ENCODE measurements at regions not wholly inside any gene's neighbourhood (a gene's known extent, or its start where the extent isn't known, plus 50 kb on each side); places are given as distances from the start of the nearest gene placed in this dataset.

DNA sequence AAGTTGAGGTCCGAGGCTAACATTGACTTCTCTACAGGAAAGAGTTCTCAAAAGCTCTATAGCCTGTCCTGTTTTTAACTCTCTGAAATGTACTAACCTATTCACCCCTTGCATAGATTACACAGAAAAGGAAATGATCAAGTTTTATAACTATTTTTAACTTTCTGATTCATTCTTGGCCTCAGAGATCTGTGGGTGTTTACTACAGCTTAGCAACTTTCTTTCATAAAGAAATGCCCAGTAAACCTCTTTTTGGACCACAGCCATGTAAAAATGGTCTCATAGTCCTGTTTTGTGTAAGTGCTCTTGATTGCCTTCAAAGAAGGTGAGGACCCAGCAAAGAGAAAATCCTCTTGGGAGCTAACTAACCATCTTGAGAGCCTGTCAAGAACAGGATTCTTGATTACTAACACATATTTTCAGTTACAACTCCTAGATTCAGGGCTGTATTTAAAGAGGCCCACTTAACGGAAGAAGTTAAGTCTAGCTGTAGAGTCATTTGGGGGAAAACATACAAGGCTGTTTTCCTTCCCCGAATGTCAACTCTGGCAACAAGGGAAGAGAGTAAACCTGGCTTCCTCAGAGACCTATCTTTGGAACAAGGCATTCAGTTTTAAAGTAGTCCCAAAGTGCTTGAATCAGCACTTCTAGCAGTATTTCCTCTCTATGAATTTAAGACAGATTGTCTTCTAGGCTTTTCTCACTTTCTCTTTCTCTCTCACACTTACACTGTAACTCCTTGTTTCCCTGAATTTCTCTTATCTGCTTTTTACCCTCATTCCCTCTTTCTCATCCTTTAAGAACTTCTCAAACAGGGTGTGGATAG lies 78.2 kb downstream of the IL21 start:
- DNase-seq (no peak), ATAC-seq (no peak)
- TF ChIP-seq, protein P1, sequence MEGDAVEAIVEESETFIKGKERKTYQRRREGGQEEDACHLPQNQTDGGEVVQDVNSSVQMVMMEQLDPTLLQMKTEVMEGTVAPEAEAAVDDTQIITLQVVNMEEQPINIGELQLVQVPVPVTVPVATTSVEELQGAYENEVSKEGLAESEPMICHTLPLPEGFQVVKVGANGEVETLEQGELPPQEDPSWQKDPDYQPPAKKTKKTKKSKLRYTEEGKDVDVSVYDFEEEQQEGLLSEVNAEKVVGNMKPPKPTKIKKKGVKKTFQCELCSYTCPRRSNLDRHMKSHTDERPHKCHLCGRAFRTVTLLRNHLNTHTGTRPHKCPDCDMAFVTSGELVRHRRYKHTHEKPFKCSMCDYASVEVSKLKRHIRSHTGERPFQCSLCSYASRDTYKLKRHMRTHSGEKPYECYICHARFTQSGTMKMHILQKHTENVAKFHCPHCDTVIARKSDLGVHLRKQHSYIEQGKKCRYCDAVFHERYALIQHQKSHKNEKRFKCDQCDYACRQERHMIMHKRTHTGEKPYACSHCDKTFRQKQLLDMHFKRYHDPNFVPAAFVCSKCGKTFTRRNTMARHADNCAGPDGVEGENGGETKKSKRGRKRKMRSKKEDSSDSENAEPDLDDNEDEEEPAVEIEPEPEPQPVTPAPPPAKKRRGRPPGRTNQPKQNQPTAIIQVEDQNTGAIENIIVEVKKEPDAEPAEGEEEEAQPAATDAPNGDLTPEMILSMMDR (IDR thresholded peaks at IDR 0.05): no peak
- Histone ChIP-seq H3K27ac (no peak overlapping the region), H3K4me3 (no peak overlapping the region), H3K9me3 (no peaks in the 10 kb centered on the region), H3K27me3 (no peaks in the 10 kb centered on the region), H3K4me1 (no peaks in the 10 kb centered on the region), H3K36me3 (no peaks in the 10 kb centered on the region)
- intact Hi-C loops (cut with DNase I): no loop called here

DNA sequence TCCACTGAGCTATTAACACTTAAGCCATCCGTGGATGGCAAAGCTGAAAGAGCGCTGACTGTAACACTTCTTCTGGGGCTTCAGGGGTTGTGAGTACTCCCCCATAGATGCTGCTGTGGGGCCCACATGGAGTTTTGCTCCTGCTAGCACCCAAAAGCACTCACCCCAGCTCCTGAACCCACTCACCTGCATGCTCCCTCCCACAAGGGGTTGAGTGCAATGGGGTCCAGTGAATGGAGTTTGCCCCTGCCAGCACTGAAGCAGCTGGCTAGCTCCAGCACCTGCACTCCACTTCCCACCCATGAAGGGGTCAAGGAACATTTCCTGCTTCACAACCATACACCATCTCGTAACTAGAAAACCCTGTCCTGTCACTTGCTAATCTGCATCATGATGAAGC lies 78.9 kb downstream of the IL21 start:
- Histone ChIP-seq H3K9me3 (no peaks in the 10 kb centered on the region), H3K27me3 (no peaks in the 10 kb centered on the region), H3K27ac (no peak overlapping the region), H3K4me3 (no peak overlapping the region), H3K36me3 (no peaks in the 10 kb centered on the region), H3K4me1 (no peaks in the 10 kb centered on the region)
- DNase-seq (no peak), ATAC-seq (no peak)
- intact Hi-C loops (cut with DNase I): no loop called here
- TF ChIP-seq, protein P1 (IDR thresholded peaks at IDR 0.05): no peak

DNA sequence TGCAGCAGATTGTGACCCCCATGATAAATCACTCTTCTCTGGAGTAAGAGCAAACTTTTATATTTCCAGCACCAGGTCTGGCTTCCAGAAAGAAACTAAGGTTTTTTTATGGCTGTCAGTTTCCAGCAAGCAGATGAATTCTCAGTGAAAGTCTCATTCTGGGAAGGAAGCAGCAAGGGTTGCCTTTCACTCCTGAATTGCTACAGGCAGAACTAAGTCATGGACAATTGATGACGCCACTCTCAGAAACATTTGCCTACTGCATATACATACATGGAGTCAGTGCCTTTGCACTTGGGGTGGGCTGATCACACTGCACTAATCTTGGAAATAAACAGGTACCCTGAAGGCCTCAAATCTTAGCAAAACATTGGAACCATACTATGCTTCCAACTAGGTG lies 80.0 kb downstream of the IL21 start:
- intact Hi-C loops (cut with DNase I): no loop called here
- Histone ChIP-seq H3K4me3 (no peak overlapping the region), H3K27me3 (no peaks in the 10 kb centered on the region), H3K9me3 (no peaks in the 10 kb centered on the region), H3K36me3 (no peaks in the 10 kb centered on the region), H3K4me1 (no peaks in the 10 kb centered on the region), H3K27ac (no peak overlapping the region)
- no peak for ATAC-seq
- DNase-seq: no peak
- TF ChIP-seq, protein P1 (IDR thresholded peaks at IDR 0.05): no peak

DNA sequence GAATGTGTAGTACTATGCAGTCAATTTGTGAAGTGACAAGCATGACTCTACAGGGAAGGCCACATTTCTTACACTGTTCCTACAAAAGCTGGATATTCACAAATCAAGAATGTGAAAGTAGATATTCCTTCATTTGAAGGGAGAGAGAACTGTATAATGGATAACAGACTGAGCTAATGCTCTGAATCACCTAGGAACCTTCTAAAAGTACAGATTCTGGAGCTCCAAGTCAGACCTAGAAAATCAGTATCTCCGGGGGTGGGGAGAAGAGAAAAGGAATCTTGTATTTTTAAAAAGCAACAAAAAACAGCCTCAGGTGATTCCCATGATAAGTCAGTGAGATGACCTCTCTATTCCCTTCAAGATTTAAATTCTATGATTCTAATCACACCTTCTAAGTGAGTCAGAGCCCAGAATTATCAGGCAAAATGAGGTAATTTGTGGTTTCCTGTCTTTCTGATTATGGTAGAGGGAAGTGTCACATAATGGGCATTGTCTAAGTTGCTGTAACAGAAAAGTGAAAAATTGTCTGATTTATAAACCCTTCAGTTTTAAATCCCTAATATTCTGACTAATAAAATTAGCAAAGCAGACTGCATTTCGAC lies 80.9 kb downstream of the IL21 start:
- intact Hi-C loops (cut with DNase I): no loop called here
- ATAC-seq: no peak
- Histone ChIP-seq H3K4me3 (no peak overlapping the region), H3K27ac (no peak overlapping the region), H3K36me3 (no peaks in the 10 kb centered on the region), H3K9me3 (no peaks in the 10 kb centered on the region), H3K4me1 (no peaks in the 10 kb centered on the region), H3K27me3 (no peaks in the 10 kb centered on the region)
- DNase-seq: no peak
- TF ChIP-seq, protein P1 (IDR thresholded peaks at IDR 0.05): no peak

DNA sequence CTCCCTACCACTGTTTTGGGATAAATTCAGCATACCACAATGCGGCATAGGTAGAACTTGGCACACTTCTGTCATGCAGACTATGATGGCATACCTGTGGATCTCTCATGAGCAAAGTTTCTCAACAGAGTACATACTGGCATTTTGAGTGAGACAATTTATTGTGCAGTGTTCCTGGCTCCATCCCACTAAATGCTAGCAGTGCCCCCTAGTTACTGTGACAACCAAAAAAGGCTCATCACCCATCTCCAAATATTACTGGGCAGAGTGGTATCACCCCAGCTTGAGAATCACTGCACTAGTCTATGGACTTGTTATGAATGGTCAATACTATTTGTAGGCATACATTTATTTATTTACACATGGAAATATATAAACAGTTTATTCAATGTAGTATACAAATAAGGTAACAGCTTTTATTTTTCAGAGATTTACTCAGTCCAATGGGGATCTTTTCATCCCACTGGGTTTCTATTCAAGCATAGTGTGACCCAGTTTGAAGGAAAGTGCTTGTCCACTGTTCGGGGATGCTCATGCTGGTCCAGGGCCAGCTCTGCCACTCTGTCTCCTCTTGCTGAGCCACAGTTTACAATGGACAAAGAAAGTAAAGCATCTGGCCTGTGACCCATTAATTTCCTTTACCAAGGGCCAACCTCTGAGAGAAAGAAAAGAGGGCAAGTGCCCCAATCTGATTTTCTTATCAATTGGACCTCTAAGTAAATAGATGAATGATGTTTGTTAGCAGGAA lies 81.0 kb upstream of the IL2 start:
- ATAC-seq (no peak), DNase-seq (no peak)
- intact Hi-C loops (cut with DNase I): no loop called here
- no peaks in the 10 kb centered on the region for H3K9me3 ChIP-seq
- H3K4me1 ChIP-seq: no peaks in the 10 kb centered on the region
- no peaks in the 10 kb centered on the region for H3K27me3 ChIP-seq
- TF ChIP-seq, protein P1 (IDR thresholded peaks at IDR 0.05): no peak
- H3K27ac ChIP-seq: no peak overlapping the region
- no peak overlapping the region for H3K4me3 ChIP-seq
- H3K36me3 ChIP-seq: no peaks in the 10 kb centered on the region
